HT-29 (cell line): ENCODE measurements at regions not wholly inside any gene's neighbourhood (a gene's known extent, or its start where the extent isn't known, plus 50 kb on each side); places are given as distances from the start of the nearest gene placed in this dataset.

Experiments
- DNase-seq: peaks from one replicate; pipeline ENCODE4 v3.0.0-alpha.2; 2015; ENCODE audit warnings: low spot score

DNA sequence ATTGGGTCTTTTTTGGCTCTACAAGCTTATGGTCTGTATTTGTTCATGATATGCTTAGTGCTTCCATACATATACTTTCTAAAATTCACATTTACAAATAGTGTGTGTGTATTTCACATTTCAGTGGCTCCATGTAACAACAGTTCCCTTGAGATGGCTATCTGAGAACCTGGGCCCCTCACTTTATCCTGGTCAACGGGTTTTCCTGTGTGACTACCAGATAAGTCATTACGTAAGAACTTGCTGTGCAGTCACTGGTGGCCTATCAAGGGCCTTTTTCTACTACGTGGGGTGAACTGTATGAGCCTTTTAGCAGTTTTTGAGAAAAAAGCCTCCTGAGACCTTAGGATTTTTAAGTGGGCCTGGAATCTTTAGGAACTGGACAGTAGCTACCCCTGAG lies 454.1 kb downstream of the PCNX1 start:
- no peak for DNase-seq

DNA sequence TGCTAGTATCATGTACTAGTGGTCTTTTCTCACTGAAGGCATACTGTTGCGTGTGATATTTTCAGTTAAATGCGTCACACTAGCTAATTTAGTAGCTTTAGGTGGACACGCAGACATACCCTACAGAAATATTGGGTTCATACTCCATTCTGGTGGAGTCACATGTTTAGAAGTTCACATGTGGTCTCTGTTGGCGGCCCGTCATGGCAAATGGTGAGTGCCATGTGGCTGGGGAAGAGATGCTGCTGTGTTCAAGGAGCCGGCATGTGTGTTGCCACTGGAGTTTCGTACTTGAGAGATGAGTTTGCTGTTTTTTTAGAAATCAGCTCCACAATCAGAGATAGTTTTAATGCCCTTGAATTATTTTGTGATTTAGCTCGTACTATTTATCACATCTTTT lies 454.6 kb downstream of the PCNX1 start:
- DNase-seq: no peak

DNA sequence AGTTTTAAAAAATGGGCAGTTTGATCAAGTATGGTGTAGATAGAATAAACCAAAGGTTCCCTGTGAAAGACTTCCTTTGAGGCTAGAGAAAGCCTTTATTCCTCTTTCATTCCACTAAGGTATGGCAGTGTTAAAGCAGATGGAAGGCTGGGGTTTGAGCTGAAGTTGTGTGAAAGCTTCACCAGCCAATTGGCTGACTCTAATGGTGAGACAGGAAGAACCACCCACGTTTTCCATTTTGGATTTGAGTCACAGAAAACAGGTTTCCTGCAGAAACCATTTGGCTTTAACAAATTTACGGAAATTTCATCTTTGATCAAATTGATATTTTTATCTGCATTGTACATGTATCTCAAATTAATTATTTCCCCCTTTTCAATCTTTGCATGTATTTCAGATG lies 455.0 kb downstream of the PCNX1 start:
- DNase-seq: no peak

DNA sequence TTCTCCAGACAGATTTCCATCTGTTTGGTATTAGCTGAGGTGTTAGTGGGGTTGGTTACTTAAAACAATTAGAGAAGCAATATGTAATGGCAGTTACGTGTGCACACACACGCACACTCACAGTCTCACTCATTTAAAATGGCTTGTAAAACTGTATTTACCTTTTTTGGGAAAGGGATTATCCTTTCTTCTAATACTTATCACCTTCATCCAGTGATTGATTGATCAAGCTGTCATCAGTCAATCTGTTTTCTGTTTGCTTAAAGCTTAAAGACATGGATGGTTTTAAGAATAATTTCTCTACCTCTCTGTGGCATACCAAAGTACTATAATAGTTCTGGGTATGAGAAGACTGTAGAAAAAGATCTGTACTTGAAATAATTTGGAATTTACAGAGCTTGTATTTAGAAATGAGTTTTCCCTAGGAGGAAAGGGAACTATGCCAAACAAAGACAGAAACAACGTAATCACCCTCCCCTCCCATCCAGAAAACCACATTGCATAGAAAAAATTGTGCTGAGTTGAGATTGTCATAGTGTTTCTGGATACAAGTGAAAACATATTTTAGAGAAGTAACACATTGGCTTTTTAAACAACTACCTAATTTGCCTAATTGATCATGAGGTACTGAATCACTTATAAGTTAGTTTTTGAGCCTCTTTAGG lies 455.8 kb downstream of the PCNX1 start:
- DNase-seq: no peak

DNA sequence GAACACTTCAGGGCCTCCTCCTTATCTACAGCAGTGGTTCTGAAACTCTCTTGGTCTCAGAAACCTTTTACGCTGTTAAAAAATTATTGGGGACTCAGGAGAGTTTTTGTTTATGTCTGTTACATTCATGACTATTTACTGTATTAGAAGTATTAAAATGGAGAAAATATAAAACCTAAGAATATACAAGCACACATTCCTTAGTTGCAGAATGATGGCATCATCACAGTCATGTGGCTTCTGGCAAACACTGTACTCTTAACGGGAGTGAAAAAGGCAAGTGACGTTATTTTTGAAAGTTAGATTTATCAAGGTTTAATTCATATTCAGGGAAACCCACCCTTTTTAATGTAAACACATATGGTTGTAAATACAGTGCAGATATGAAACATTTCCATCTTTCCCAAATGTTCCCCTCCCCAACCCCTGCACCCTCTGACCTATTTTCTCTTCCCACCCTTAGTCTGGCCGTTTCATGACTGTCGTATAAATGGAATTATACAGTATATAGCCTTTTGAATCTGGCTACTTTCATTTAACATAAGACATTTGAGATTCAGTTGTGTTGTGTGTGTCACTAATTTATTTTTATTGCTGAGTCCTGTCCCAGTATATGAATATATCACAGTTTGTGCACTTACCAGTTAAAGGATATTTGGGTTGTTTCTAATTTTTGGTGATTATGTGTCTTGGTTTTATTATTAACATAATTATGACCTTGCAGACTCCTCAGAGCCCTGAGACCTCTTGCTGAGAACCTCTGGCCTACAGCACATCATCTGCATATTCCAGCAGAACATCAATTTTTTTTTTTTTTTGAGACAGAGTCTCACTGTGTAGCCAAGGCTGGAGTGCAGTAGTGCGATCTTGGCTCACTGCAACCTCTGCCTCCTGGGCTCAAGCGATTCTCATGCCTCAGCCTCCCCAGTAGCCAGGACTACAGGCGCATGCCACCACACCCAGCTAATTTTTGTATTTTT lies 457.0 kb downstream of the PCNX1 start:
- DNase-seq: no peak

DNA sequence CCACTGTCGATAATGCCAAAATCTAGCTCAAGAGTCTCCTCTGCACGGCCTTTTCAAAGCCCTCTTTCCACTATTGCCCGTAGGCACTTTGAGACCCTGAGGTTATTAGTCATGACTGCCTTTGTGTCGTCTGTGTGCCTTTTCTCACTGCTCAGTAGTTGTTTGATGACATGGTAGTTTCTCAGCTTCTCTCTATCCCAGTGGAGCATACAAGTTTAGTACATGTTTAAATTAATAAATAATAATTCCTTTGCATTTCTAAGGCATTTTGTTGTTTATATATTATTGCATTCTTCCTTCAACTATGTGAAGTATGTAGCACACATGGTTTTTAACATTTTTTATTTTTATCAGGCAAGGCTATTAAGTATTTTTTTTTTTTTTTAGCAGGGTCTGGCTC lies 458.1 kb downstream of the PCNX1 start:
- no peak for DNase-seq

DNA sequence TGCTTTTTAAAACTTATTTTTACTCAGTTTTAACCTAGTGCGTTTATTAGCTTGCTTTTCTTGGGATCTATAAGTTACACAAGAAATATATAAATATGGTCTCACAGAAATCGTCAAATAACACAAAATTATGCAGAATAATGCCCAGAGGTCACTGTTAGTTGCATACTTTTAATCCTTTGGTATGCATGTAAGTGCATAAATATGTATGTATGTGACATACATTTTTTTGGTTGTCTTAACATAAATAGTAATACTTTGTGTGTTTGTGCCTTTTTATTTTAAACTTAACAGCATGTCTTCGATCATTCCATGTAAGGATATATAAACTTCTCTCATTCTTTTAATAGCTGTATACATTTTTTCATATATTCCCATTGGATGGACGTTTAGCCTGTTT lies 459.6 kb downstream of the PCNX1 start:
- no peak for DNase-seq

DNA sequence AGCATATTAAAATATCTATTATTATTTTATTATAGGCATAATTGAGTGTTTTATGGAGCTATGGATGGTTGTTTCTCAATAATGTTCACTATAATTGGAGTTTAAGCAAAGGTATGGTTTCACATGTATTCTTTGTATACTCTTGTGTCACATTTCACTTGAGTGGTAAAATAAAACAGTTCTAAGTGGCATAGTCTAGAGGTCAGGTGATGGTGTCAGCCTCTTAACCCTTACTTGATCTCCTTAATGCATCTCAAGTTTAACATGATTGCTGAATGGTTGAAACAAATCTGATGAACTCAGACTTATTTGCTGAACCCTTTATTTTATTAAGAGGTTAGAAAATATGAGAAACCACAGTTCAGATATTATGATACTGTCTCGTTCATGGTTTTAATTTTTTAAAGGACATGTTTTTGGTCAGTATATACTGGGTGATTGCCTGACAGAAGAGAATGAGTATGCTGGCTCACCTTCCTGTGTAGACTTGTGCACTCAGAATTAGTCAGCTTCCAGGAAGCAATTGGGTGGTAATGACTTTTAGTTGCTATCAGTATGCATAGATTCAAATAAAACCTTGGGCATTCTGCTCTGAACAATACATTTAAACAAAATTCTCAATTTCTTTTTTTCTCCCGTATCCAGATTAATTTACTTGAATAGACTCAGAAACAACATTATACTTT lies 464.6 kb downstream of the PCNX1 start:
- no peak for DNase-seq

DNA sequence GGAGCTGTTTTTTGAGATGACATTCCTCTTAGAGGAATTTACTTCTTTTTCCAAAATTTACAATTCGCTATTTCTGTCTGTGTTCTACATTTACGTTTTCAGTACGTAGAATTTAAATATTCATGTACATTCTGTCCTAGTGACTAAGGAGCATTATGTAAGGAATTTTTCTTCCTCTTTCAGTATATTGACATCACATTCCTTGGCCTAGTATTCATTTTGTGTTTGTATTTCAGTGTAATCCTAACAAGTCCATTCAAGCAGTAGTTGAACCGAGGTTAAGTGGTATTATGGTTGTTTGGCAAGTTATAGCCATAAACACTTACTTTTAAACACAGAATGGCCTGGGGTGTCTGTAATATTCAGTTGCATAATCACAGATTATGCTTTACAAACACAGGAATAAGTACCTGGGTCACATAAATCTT lies 465.2 kb downstream of the PCNX1 start:
- DNase-seq: no peak

DNA sequence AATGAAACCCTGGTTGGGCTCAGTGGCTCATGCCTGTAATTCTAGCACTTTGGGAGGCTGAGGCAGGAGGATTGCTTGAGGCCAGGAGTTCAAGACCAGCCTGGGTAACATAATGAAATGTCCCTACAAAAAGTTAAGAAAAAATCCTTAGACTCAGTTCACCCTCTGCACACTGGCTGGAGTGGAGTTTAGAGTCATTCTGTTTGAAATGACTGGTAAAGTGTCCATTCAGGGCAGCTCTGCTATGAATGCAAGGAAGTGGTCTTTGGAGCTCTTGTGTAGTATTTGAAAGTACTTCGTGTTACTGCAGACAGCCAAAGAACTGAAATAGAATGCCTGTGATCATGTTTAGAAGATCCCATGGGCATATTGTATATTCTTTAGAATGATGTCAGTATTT lies 466.5 kb downstream of the PCNX1 start:
- no peak for DNase-seq

DNA sequence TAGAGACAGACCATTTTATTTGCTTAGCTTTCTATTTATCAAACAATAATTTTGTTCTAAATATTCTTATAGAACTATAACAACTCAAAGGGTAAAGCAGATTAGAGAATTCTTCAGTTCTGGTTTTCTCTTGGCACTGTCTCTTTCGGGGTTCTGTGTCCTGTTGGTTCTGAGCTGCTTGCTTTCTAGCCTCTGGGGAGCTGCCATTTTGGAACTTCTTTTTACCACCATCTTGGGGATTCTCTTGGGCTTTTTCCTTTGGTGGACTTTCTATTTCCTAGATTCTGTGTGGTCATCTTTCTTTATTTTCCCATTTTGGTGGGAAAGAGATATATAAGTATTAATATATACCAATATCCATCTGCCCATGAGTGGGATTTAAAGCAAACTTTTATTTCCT lies 467.7 kb downstream of the PCNX1 start:
- no peak for DNase-seq

DNA sequence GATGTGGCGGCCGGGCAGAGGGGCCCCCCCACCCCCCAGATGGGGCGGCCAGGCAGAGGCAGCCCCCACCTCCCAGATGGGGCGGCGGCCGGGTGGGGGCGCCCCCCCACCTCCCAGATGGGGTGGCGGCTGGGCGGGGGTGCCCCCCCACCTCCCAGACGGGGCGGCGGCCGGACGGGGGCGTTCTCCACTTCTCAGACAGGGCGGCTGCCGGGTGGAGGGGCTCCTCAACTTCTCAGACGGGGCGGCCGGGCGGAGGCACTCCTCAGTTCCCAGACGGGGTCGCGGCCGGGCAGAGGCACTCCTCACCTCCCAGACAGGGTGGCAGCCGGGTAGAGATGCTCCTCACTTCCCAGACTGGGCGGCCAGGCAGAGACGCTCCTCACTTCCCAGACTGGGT lies 469.8 kb downstream of the PCNX1 start:
- DNase-seq: no peak

DNA sequence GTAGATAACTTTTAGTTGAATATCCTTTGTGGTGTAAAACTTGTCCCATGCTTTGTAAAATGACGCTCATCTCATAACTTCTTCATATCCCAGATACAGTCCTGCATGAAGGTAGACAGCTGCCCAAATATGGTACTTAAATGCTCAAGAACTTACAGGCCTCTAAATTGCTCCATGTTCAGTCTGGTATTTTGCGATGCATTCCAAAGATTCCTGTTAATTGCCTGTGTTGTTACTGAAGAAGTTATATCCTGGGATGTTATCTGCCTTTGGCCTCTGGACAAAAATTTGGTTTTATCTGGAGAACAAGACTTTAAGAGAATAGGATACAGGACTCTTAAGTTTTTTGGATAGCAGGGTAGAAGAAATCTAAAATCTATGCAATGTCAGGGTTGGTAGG lies 473.0 kb downstream of the PCNX1 start:
- DNase-seq: no peak

DNA sequence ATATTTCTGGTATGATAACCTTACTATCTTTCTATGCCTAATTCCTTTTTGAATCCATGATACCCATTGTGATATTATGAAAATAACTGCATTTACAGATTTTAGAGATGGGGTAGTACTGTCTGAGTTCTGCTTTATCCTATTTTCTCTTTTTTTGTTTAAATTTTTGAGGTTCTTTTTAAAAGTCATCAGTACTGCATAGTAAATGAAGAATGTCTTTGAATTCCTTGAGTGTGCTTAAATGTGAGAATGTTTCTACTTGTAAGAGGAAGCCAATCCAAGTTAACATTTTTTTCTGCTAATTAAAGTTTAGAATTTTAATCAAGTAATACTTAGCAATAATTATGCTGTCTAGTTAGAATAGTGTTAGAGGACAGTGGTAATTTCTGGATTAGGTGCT lies 474.6 kb downstream of the PCNX1 start:
- no peak for DNase-seq

DNA sequence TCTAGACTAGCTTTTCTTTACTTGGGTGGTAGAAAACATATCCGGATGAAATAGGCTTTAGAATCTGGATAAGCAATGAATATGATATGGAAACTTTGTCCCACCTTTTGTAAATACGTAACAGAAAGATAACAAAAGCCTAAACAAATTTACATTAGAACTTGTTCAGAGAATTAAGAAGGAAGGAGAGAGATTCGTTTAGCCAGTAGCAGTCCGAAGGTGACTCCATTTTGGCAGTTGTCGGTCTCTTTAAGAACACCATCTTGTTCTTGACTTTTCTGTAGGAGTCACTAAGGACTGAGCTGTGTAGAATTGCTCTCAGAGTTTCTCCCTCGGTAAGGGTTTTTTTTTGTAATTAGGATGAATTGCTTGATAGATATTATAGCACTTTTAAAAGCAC lies 475.1 kb downstream of the PCNX1 start:
- DNase-seq: no peak

DNA sequence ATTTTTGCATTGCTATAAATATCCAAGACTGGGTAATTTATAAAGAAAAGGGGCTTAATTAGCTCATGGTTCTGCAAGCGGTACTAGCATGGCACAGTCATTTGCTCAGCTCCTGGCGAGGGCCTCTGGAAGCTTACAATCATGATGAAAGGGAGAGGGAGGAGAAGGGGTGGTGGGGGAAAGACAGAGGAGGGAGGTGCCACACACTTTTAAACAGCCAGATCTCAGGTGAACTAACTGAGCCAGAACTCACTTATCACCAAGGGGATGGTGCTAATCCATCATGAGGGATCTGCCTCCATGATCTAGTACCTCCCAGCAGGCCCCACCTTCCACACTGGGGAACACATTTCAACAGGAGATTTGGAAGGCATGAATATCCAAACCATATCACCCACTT lies 476.3 kb downstream of the PCNX1 start:
- DNase-seq: no peak

DNA sequence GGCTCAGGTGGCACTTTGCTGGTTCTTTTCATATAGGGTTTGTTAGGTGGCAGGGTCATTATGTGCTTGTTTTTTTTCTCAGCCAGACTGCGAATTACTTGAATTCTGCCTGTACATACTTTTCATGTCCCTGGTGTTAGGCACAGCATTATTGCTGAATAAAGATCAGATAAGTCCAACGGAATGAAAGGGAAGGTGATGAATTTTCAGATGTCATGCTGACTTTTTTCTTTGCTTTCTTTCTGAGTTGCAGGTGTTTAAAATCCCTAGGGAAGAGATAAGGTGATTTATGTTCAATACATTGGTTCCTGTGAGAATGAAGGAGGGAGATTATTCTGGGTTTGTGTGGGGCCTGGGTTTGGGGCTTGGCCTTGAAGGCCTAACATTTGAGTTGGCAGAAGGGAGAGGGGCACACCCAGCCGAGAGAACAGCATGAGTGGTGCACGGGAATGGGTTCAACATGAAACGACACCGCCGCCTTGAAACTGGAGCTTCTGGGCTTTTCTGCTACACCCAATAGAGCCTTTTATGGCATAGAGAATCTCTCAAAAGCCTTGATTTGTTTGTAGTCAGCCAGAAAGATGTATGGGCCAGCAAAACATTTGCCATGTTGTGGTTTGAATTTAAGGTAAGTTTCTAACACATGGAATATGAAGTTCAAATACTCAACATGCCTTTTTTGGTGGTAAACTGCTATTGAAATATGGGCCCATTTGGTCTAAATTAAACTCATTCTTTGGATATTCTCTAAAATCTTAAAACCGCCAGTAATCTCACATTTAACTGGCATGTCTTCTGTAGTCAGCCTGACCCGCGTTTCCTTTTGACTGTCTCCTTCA lies 477.0 kb downstream of the PCNX1 start:
- DNase-seq: no peak

DNA sequence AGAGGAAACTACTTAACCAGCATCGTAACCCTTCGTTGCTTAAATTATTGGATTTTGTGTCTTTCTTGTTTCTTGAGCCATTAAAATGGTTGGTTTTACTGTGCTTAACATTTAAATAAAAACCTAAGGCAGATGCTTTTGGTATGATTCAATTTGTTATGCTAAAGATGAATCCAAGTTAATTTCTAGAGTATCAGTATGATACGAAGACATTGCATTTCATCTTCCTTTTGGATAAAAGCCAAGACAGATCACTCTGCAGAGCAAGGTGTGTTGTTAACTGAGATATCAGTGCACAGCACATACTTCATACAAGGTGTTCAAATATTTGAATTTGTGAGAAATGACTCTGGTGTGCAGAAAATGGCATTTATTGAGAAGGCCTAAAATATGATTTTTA lies 480.5 kb downstream of the PCNX1 start:
- no peak for DNase-seq

DNA sequence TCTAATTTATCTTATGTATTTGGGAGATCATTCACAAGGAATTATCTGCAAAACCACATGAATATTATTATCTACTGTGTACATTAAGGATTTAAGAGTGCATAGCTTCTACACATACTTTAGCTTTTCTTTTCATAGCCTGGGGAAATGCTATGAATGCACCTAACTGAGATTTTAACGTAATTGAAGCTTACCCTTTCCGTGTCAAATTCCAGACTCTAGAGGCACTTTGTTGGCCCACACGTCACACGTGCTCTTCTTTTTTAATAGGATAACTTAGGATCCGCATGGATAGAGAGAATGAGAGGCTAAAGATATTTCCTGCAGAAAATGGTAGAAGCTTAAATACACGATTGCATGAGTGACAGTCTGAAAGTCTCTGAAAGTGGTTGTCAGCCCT lies 481.1 kb downstream of the PCNX1 start:
- no peak for DNase-seq

DNA sequence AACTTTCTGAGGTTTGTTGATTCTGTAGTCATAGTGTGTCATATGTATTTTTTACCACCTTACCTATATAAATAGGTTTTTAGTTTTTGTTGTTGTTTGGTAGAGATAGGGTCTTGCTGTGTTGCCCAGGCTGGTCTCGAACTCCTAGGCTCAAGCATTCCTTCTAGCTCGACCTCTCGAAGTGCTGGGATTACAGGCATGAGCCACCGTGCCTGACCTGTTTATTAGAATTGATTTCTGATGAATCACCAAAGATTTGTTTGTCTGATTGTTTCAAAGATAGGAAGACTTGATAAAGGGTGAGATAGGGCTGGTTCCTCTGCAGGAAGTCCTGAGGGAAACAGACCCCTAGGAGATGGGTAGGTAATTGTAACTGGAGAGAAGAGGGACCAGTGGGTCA lies 481.6 kb downstream of the PCNX1 start:
- no peak for DNase-seq

DNA sequence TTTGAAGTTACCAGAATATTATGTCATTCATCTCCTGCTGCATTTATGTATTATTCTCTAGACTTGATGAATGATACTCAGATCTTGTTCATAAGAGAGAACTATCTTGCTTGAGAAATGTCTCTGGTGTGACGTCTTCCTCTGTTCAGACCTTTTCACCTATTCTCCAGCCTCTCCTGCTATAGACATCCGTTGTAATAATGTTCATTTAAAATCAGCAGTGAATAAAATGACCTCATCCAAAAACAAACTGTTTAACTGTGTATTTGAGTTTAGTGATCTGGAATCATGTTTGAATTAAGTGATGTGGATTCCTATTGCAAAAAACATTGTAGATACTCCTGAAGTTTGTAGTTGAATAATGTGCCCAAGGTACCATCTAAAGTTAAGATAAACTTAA lies 487.1 kb downstream of the PCNX1 start:
- no peak for DNase-seq

DNA sequence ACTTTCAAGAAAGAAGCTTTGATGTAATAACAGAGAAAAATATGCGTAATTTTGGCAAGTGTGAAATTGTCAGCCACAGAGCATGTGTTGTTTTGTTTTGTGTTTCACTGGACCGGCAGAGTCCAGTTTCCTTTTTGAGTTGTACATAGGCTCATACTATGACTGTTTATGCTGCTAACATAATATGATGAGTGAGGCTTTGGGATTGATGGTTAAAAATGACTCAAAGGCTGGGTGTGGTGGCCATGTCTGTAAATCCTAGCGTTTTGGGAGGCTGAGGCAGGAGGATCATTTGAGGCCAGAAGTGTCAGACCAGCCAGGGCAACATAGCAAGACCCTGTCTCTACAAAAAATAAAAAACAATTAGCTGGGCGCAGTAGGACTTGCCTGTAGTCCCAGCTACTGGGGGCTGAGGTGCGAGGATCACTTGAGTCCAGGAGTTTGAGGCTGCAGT lies 487.9 kb downstream of the PCNX1 start:
- no peak for DNase-seq
